ENCODE measurements at regions not wholly inside any gene's neighbourhood (a gene's known extent, or its start where the extent isn't known, plus 50 kb on each side); places are given as distances from the start of the nearest gene placed in this dataset.

GRCh38 chr4:128698386-128698785, 111.1 kb upstream of the JADE1 start:
- Histone ChIP-seq H3K27ac (ENCODE audit: low read length in 2 of 2) (no peak overlapping the region), H2AFZ (ENCODE audit: insufficient read depth, low read depth, low read length, poor library complexity, severe bottlenecking) (no peak overlapping the region), H4K20me1 (ENCODE audit: control insufficient read depth, insufficient read depth, low read length, poor library complexity, severe bottlenecking) (no peaks in the 10 kb centered on the region), H3K4me2 (replicated peaks; ENCODE audit: low read depth, low read length, poor library complexity, severe bottlenecking) (no peak overlapping the region), H3K4me3 (ENCODE audit: control extremely low read depth in 1 of 5, extremely low read depth in 1 of 5, insufficient read depth in 1 of 5, low read depth in 2 of 5, low read length in 4 of 5) (no peak overlapping the region), H3K9me3 (ENCODE audit: control extremely low read depth in 1 of 3, control insufficient read depth in 2 of 3, insufficient read depth in 1 of 3, low read length in 2 of 3) (no peaks in the 10 kb centered on the region), H3K79me2 (ENCODE audit: control insufficient read depth, insufficient read depth, low read length) (no peaks in the 10 kb centered on the region), H3K4me1 (ENCODE audit: control insufficient read depth in 2 of 2, insufficient read depth in 2 of 2, low read length in 2 of 2) (no peaks in the 10 kb centered on the region), H3K36me3 (replicated peaks in 1 of 2; ENCODE audit: control extremely low read depth in 1 of 2, control insufficient read depth in 1 of 2, extremely low read depth in 1 of 2, insufficient read depth in 2 of 2, low read length in 1 of 2) (no peaks in the 10 kb centered on the region), H3K9ac (ENCODE audit: low read length) (no peak overlapping the region), H3K27me3 (replicated peaks in 1 of 4; ENCODE audit: control extremely low read depth in 1 of 4, control insufficient read depth in 3 of 4, insufficient read depth in 4 of 4, low read length in 3 of 4) (no peaks in the 10 kb centered on the region)
- TF ChIP-seq CTCF (IDR thresholded peaks at IDR 0.05) (no peak), EZH2 (IDR thresholded peaks at IDR 0.05; ENCODE audit: borderline replicate concordance, insufficient read depth, low read depth, low read length, poor library complexity, severe bottlenecking) (no peak)
- Mint-ChIP-seq H3K27ac (no peak overlapping the region), H3K4me1 (no peaks in the 10 kb centered on the region), H3K27me3 (no peaks in the 10 kb centered on the region), H3K9me3 (ENCODE audit: insufficient read depth) (no peaks in the 10 kb centered on the region), H3K4me3 (no peak overlapping the region)
- DNase-seq = no peak
- 91% methylated on average over 1 of the region's 2 CpGs for WGBS (ENCODE audit: insufficient coverage)
- ATAC-seq (ENCODE audit: low read depth) = no peak
- POLR2A ChIA-PET = no interaction called here
- CTCF ChIA-PET = no interaction called here
- intact Hi-C loops (cut with micrococcal nuclease) = no loop called here

- H3K79me2 ChIP-seq (ENCODE audit: control insufficient read depth, insufficient read depth, low read length) = no peaks in the 10 kb centered on the region
- H2AFZ ChIP-seq (ENCODE audit: insufficient read depth, low read depth, low read length, poor library complexity, severe bottlenecking) = no peak overlapping the region
- no peaks in the 10 kb centered on the region for H3K27me3 ChIP-seq (replicated peaks in 1 of 4; ENCODE audit: control extremely low read depth in 1 of 4, control insufficient read depth in 3 of 4, insufficient read depth in 4 of 4, low read length in 3 of 4)
- no peak overlapping the region for H3K9ac ChIP-seq (ENCODE audit: low read length)
- no peaks in the 10 kb centered on the region for H4K20me1 ChIP-seq (ENCODE audit: control insufficient read depth, insufficient read depth, low read length, poor library complexity, severe bottlenecking)
- no peak overlapping the region for H3K27ac Mint-ChIP-seq
- H3K4me1 ChIP-seq (ENCODE audit: control insufficient read depth in 2 of 2, insufficient read depth in 2 of 2, low read length in 2 of 2) = no peaks in the 10 kb centered on the region
- no peaks in the 10 kb centered on the region for H3K9me3 ChIP-seq (ENCODE audit: control extremely low read depth in 1 of 3, control insufficient read depth in 2 of 3, insufficient read depth in 1 of 3, low read length in 2 of 3)
- H3K27me3 Mint-ChIP-seq = no peaks in the 10 kb centered on the region
- intact Hi-C loops (cut with micrococcal nuclease) = no loop called here
- no peak for ATAC-seq (ENCODE audit: low read depth)
- no peak overlapping the region for H3K4me2 ChIP-seq (replicated peaks; ENCODE audit: low read depth, low read length, poor library complexity, severe bottlenecking)
- CTCF ChIA-PET = no interaction called here
- H3K36me3 ChIP-seq (replicated peaks in 1 of 2; ENCODE audit: control extremely low read depth in 1 of 2, control insufficient read depth in 1 of 2, extremely low read depth in 1 of 2, insufficient read depth in 2 of 2, low read length in 1 of 2) = no peaks in the 10 kb centered on the region
- H3K4me3 Mint-ChIP-seq = no peak overlapping the region
- no peak overlapping the region for H3K4me3 ChIP-seq (ENCODE audit: control extremely low read depth in 1 of 5, extremely low read depth in 1 of 5, insufficient read depth in 1 of 5, low read depth in 2 of 5, low read length in 4 of 5)
- TF ChIP-seq CTCF (IDR thresholded peaks at IDR 0.05) (no peak), EZH2 (IDR thresholded peaks at IDR 0.05; ENCODE audit: borderline replicate concordance, insufficient read depth, low read depth, low read length, poor library complexity, severe bottlenecking) (no peak)
- H3K27ac ChIP-seq (ENCODE audit: low read length in 2 of 2) = no peak overlapping the region
- 94% methylated on average over 4 of the region's 5 CpGs for WGBS (ENCODE audit: insufficient coverage)
- no peak for DNase-seq
- H3K9me3 Mint-ChIP-seq (ENCODE audit: insufficient read depth) = no peaks in the 10 kb centered on the region
- H3K4me1 Mint-ChIP-seq = no peaks in the 10 kb centered on the region
- POLR2A ChIA-PET = no interaction called here
Observed at GRCh38 chr4:128697323-128697722, 112.2 kb upstream of the JADE1 start.
